ENCODE measurements at regions not wholly inside any gene's neighbourhood (a gene's known extent, or its start where the extent isn't known, plus 50 kb on each side); places are given as distances from the start of the nearest gene placed in this dataset.

DNA sequence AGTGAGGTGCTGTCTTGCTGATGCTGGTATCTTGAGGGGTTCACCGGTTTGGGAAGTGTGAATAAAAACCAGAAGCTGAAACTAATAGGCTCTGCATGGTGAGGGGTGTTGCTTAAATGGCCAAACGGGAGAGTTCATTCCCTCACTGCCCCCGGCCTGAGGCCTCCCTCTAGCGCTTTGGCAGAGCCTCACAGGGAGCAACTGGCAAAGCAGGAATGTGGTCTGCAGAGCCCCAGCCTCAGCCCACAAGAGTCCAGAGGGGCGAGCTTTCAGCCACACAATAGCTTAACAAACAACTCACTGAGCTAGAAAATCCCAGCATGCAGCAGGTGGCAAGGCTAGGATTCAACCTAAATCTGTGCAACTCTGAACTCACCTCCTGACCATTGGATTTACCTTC is 234.8 kb downstream of the MED10 start:
- H3K36me3 Mint-ChIP-seq = no peaks in the 10 kb centered on the region
- intact Hi-C loops (cut with micrococcal nuclease) = no loop called here
- no peak overlapping the region for H3K27ac Mint-ChIP-seq
- peaks cover 0 to 3% (median 0%) of the 10 kb centered on the region in 8 donors for H3K9me3 Mint-ChIP-seq
- Histone ChIP-seq H3K27me3 (ENCODE audit: insufficient read depth, low read length) (no peaks in the 10 kb centered on the region), H3K4me1 (ENCODE audit: insufficient read depth, low read length) (no peaks in the 10 kb centered on the region), H3K27ac (ENCODE audit: low read depth, low read length) (no peak overlapping the region), H3K4me3 (ENCODE audit: low read length in 2 of 2) (no peak overlapping the region), H3K36me3 (ENCODE audit: insufficient read depth, low read length) (no peaks in the 10 kb centered on the region), H3K9me3 (ENCODE audit: control insufficient read depth in 1 of 2, low read length in 2 of 2) (no peaks in the 10 kb centered on the region)
- CTCF ChIA-PET (ENCODE audit: partially characterized antibody) = no interaction called here
- POLR2A ChIA-PET (ENCODE audit: partially characterized antibody) = no interaction called here
- no peak for DNase-seq
- H3K27me3 Mint-ChIP-seq = peaks cover 2 to 5% of the 10 kb centered on the region in 2 donors
- no peak overlapping the region for H3K4me3 Mint-ChIP-seq
- H3K4me1 Mint-ChIP-seq = no peaks in the 10 kb centered on the region

DNA sequence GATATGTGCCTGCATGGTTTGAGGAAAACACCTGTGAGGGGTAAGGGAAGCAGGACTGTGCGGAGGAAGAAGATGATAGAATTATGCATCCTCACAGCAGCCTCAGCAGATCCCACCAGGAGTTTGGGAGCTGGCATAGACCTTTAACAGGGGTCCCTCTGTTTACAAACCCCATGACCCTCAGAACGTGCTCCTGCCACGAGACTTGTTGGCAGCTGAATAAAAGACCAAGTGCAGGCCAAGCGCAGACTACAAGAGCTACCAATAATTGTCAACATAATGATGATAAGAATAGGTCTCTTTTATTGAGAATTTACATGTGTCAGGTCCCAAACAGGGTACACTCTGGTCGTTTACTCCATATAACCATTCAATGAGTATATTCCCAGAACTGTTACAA is 236.0 kb downstream of the MED10 start:
- H3K4me1 Mint-ChIP-seq = no peaks in the 10 kb centered on the region
- Histone ChIP-seq H3K27ac (ENCODE audit: low read depth, low read length) (no peak overlapping the region), H3K4me1 (ENCODE audit: insufficient read depth, low read length) (no peaks in the 10 kb centered on the region), H3K27me3 (ENCODE audit: insufficient read depth, low read length) (no peaks in the 10 kb centered on the region), H3K4me3 (ENCODE audit: low read length in 2 of 2) (no peak overlapping the region), H3K36me3 (ENCODE audit: insufficient read depth, low read length) (no peaks in the 10 kb centered on the region), H3K9me3 (ENCODE audit: control insufficient read depth in 1 of 2, low read length in 2 of 2) (no peaks in the 10 kb centered on the region)
- H3K36me3 Mint-ChIP-seq = no peaks in the 10 kb centered on the region
- no peak overlapping the region for H3K4me3 Mint-ChIP-seq
- peaks cover 2 to 5% of the 10 kb centered on the region in 2 donors for H3K27me3 Mint-ChIP-seq
- H3K27ac Mint-ChIP-seq = no peak overlapping the region
- DNase-seq = no peak
- CTCF ChIA-PET (ENCODE audit: partially characterized antibody) = no interaction called here
- intact Hi-C loops (cut with micrococcal nuclease) = no loop called here
- POLR2A ChIA-PET (ENCODE audit: partially characterized antibody) = no interaction called here
- peaks cover 0 to 3% (median 0%) of the 10 kb centered on the region in 8 donors for H3K9me3 Mint-ChIP-seq

DNA sequence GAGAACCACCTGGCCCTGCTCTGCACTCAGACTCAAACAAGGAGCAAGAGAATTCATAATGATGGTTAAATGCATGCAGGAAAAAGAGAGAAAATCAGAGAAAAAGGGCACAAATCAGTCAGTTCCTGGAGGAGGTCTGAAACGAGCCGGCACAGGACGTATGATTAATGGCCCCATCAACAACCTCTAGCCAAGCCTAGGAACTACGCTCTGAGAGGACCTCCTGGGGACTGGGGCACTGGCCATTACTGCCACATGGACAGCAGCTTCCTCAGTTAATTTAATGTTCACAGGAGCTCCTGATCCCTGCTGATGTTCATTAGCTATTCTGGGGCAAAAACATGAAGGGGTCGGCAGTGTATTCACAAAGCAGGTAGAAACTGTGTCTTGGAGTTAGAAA is 238.1 kb downstream of the MED10 start:
- Histone ChIP-seq H3K4me1 (ENCODE audit: insufficient read depth, low read length) (no peaks in the 10 kb centered on the region), H3K27ac (ENCODE audit: low read depth, low read length) (no peak overlapping the region), H3K9me3 (ENCODE audit: control insufficient read depth in 1 of 2, low read length in 2 of 2) (no peaks in the 10 kb centered on the region), H3K27me3 (ENCODE audit: insufficient read depth, low read length) (no peaks in the 10 kb centered on the region), H3K4me3 (ENCODE audit: low read length in 2 of 2) (no peak overlapping the region), H3K36me3 (ENCODE audit: insufficient read depth, low read length) (no peaks in the 10 kb centered on the region)
- Mint-ChIP-seq H3K4me1 (no peaks in the 10 kb centered on the region), H3K4me3 (no peak overlapping the region), H3K27me3 (peaks cover 0 to 4% of the 10 kb centered on the region in 2 donors), H3K9me3 (peaks cover 0 to 3% (median 0%) of the 10 kb centered on the region in 8 donors), H3K36me3 (no peaks in the 10 kb centered on the region), H3K27ac (no peak overlapping the region)
- ChIA-PET CTCF (ENCODE audit: partially characterized antibody) (no interaction called here), POLR2A (ENCODE audit: partially characterized antibody) (no interaction called here)
- DNase-seq = no peak
- intact Hi-C loops (cut with micrococcal nuclease) = no loop called here

DNA sequence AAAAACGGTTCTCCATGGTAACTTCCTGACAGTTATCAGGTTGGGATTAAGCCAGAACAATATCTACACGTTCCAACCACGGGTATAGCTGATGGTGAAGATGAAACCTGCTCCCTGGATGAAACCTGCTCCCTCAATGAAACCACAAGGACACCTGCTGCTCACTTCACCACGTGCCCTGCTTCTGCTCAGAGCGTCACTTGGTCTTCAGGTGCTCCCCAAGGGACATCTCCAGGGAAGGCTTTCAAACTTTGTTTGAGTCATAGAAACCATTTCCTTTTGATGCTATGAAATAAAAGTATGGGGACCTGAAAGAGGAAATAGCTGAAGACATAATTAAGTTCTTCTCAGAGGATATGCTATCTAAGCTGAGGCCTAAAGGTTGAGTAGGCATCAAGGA is 242.4 kb downstream of the MED10 start:
- Mint-ChIP-seq H3K9me3 (peaks cover 0 to 3% (median 0%) of the 10 kb centered on the region in 8 donors), H3K36me3 (no peaks in the 10 kb centered on the region), H3K4me3 (no peak overlapping the region), H3K4me1 (no peaks in the 10 kb centered on the region), H3K27ac (no peak overlapping the region), H3K27me3 (peaks cover 0 to 2% of the 10 kb centered on the region in 2 donors)
- H3K4me3 ChIP-seq (ENCODE audit: low read length in 2 of 2) = no peak overlapping the region
- no peak for DNase-seq
- H3K4me1 ChIP-seq (ENCODE audit: insufficient read depth, low read length) = no peaks in the 10 kb centered on the region
- ChIA-PET CTCF (ENCODE audit: partially characterized antibody) (no interaction called here), POLR2A (ENCODE audit: partially characterized antibody) (no interaction called here)
- no peaks in the 10 kb centered on the region for H3K36me3 ChIP-seq (ENCODE audit: insufficient read depth, low read length)
- no peaks in the 10 kb centered on the region for H3K9me3 ChIP-seq (ENCODE audit: control insufficient read depth in 1 of 2, low read length in 2 of 2)
- no peak overlapping the region for H3K27ac ChIP-seq (ENCODE audit: low read depth, low read length)
- intact Hi-C loops (cut with micrococcal nuclease) = no loop called here
- H3K27me3 ChIP-seq (ENCODE audit: insufficient read depth, low read length) = no peaks in the 10 kb centered on the region

DNA sequence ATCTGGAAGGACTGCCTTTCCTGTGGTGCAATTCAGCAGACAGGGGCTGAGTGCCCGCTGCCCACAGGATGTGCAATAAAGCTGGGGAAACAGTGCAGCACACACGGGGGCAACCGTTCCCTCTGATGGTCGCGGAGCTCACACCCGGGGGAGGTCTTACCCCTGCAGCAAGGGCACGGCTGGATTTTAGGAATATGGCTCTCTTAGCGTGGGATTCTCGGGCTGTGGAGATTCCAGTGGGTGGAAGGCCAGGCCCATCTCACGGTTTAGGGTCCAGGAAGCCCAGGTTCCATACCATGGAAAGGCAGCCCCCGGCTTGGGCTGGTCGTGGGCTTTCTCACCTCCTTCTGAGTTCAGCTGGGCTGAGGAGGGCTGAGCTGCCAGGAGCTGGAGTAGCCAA is 244.1 kb downstream of the MED10 start:
- Mint-ChIP-seq H3K4me1 (no peaks in the 10 kb centered on the region), H3K9me3 (peaks cover 0 to 2% (median 0%) of the 10 kb centered on the region in 8 donors), H3K36me3 (no peaks in the 10 kb centered on the region), H3K4me3 (no peak overlapping the region), H3K27ac (no peak overlapping the region), H3K27me3 (peaks cover 0 to 2% of the 10 kb centered on the region in 2 donors)
- intact Hi-C loops (cut with micrococcal nuclease) = no loop called here
- Histone ChIP-seq H3K4me3 (ENCODE audit: low read length in 2 of 2) (no peak overlapping the region), H3K4me1 (ENCODE audit: insufficient read depth, low read length) (no peaks in the 10 kb centered on the region), H3K27ac (ENCODE audit: low read depth, low read length) (no peak overlapping the region), H3K36me3 (ENCODE audit: insufficient read depth, low read length) (no peaks in the 10 kb centered on the region), H3K9me3 (ENCODE audit: control insufficient read depth in 1 of 2, low read length in 2 of 2) (no peaks in the 10 kb centered on the region), H3K27me3 (ENCODE audit: insufficient read depth, low read length) (no peaks in the 10 kb centered on the region)
- DNase-seq = no peak
- POLR2A ChIA-PET (ENCODE audit: partially characterized antibody) = no interaction called here
- CTCF ChIA-PET (ENCODE audit: partially characterized antibody) = no interaction called here

DNA sequence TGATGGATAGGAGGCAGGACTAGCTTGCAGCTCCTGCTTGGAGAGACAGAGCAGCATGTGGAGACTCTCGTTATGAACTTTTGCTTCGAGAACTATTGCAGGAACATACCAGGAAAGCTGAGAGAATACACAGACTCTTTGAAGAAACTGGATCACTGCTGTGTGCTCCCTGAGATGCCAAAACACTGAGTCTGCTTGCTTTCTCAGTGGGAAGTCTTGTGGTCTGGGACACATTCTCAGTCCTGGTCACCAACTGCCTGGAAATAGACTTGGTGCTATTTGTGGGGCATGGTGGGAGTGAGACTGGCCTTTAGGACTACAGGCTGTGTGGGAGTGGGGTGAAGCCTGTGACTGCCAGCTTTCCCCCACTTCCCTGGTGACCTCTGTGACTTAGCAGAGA is 252.6 kb downstream of the MED10 start:
- Mint-ChIP-seq H3K27ac (no peak overlapping the region), H3K4me3 (no peak overlapping the region), H3K4me1 (no peaks in the 10 kb centered on the region), H3K9me3 (peaks cover 6 to 20% (median 10%) of the 10 kb centered on the region in 8 donors), H3K36me3 (no peaks in the 10 kb centered on the region), H3K27me3 (peaks cover 0 to 8% of the 10 kb centered on the region in 2 donors)
- H3K4me3 ChIP-seq (ENCODE audit: low read length in 2 of 2) = no peak overlapping the region
- no peak overlapping the region for H3K27ac ChIP-seq (ENCODE audit: low read depth, low read length)
- no peaks in the 10 kb centered on the region for H3K27me3 ChIP-seq (ENCODE audit: insufficient read depth, low read length)
- ChIA-PET CTCF (ENCODE audit: partially characterized antibody) (no interaction called here), POLR2A (ENCODE audit: partially characterized antibody) (no interaction called here)
- no peaks in the 10 kb centered on the region for H3K4me1 ChIP-seq (ENCODE audit: insufficient read depth, low read length)
- no peaks in the 10 kb centered on the region for H3K9me3 ChIP-seq (ENCODE audit: control insufficient read depth in 1 of 2, low read length in 2 of 2)
- intact Hi-C loops (cut with micrococcal nuclease) = no loop called here
- DNase-seq = no peak
- H3K36me3 ChIP-seq (ENCODE audit: insufficient read depth, low read length) = no peaks in the 10 kb centered on the region

DNA sequence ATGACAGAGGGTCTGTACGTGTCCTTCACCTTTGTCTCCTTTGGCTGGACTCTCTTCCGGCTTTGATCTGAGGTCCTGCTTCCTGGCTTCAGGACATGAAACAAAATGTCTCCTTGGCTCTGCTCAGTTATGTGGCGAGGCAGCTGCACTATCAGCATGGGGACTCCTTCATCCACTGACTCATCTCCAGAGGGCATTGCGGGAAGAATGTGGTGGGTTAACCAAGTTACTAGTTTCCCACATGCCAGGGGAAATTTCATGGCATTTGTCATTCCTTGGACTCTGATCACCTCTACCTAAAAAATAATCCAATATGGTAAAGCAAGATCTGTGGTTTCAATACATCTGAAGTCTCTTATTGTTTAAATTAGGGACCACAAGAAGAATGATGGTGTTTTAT is 259.7 kb downstream of the MED10 start:
- Histone ChIP-seq H3K4me1 (ENCODE audit: insufficient read depth, low read length) (no peaks in the 10 kb centered on the region), H3K36me3 (ENCODE audit: insufficient read depth, low read length) (no peaks in the 10 kb centered on the region), H3K27me3 (ENCODE audit: insufficient read depth, low read length) (no peaks in the 10 kb centered on the region), H3K27ac (ENCODE audit: low read depth, low read length) (no peak overlapping the region), H3K9me3 (ENCODE audit: control insufficient read depth in 1 of 2, low read length in 2 of 2) (no peaks in the 10 kb centered on the region), H3K4me3 (ENCODE audit: low read length in 2 of 2) (no peak overlapping the region)
- Mint-ChIP-seq H3K27me3 (no peaks in the 10 kb centered on the region), H3K36me3 (no peaks in the 10 kb centered on the region), H3K4me1 (no peaks in the 10 kb centered on the region), H3K27ac (no peak overlapping the region), H3K4me3 (no peak overlapping the region), H3K9me3 (peaks cover 0 to 12% (median 4%) of the 10 kb centered on the region in 8 donors)
- no peak for DNase-seq
- ChIA-PET POLR2A (ENCODE audit: partially characterized antibody) (no interaction called here), CTCF (ENCODE audit: partially characterized antibody) (no interaction called here)
- intact Hi-C loops (cut with micrococcal nuclease) = no loop called here

DNA sequence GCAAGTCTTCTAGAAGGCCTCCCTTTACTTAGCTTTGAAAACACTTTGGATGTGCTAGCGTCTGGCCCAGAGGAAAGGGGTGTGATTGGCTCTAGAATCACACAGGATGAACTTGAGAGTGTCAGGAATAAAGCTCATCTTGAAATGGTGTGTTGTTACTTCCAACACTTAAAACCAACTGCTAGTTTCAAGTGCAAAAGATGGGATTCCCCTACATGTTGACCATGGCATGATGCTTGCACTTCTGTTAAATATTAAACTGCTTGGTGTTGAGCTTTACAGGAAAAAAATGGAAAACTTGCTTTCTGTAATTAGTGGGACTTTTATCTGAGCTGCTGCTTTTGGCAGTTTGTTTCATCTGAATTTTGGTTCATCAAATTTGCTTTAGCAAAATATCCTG is 261.1 kb downstream of the MED10 start:
- Mint-ChIP-seq H3K27ac (no peak overlapping the region), H3K36me3 (no peaks in the 10 kb centered on the region), H3K9me3 (peaks cover 0 to 8% (median 4%) of the 10 kb centered on the region in 8 donors), H3K27me3 (no peaks in the 10 kb centered on the region), H3K4me1 (no peaks in the 10 kb centered on the region), H3K4me3 (no peak overlapping the region)
- Histone ChIP-seq H3K9me3 (ENCODE audit: control insufficient read depth in 1 of 2, low read length in 2 of 2) (no peaks in the 10 kb centered on the region), H3K27ac (ENCODE audit: low read depth, low read length) (no peak overlapping the region), H3K27me3 (ENCODE audit: insufficient read depth, low read length) (no peaks in the 10 kb centered on the region), H3K4me1 (ENCODE audit: insufficient read depth, low read length) (no peaks in the 10 kb centered on the region), H3K4me3 (ENCODE audit: low read length in 2 of 2) (no peak overlapping the region), H3K36me3 (ENCODE audit: insufficient read depth, low read length) (no peaks in the 10 kb centered on the region)
- ChIA-PET CTCF (ENCODE audit: partially characterized antibody) (no interaction called here), POLR2A (ENCODE audit: partially characterized antibody) (no interaction called here)
- intact Hi-C loops (cut with micrococcal nuclease) = no loop called here
- no peak for DNase-seq

All from CD4-positive, alpha-beta memory T cell (primary cell).